ENCODE measurements at regions not wholly inside any gene's neighbourhood (a gene's known extent, or its start where the extent isn't known, plus 50 kb on each side); places are given as distances from the start of the nearest gene placed in this dataset.

DNA sequence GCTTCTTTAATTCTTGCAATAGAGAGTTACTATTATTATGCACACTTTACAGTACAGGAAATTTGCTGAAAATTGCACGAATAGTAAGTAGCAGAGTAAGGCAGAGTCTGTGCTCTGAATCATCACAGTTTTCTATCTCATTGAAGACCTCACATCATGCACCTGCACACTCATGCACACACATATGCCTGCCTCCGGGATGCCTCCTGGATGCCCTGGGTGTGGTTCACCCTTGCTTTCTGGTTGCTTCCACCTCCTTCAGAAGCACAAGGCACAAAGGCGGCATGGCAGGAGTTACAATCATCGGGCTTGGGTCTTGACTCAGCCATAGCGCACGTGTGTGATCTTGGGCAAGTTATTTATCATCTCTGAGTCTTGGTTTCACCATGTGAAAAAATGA lies 564.0 kb downstream of the VRK1 start:
- TF ChIP-seq EP300 (IDR thresholded peaks at IDR 0.05) (no peak), POLR2A (IDR thresholded peaks at IDR 0.05; ENCODE audit: low read depth) (no peak)
